Fibroblast of mammary gland (primary cell): ENCODE measurements at regions not wholly inside any gene's neighbourhood (a gene's known extent, or its start where the extent isn't known, plus 50 kb on each side); places are given as distances from the start of the nearest gene placed in this dataset.

Experiments used
- DNase-seq: peaks from one replicate; pipeline ENCODE4 v3.0.0-alpha.2; 2010; ENCODE audit warnings: low read depth
- H3K4me3 ChIP-seq: 2 replicates; pipeline ENCODE4 v1.5.1; 2011; ENCODE audit warnings: low read depth, mild to moderate bottlenecking, low read length, moderate library complexity; ENCODE audit not compliant: control insufficient read depth
- CTCF ChIP-seq: conservative IDR thresholded peaks from 2 replicates; pipeline ENCODE4 v1.5.1; 2011; ENCODE audit warnings: low read depth, low read length, inconsistent platforms; ENCODE audit not compliant: control insufficient read depth, insufficient read depth

GRCh38 chr2:134070281-134070741 is 183.6 kb upstream of the MGAT5 start:
- DNase-seq: peak; percentile 4
- H3K4me3 ChIP-seq: no peak overlapping the region
- TF ChIP-seq CTCF: no peak

DNA sequence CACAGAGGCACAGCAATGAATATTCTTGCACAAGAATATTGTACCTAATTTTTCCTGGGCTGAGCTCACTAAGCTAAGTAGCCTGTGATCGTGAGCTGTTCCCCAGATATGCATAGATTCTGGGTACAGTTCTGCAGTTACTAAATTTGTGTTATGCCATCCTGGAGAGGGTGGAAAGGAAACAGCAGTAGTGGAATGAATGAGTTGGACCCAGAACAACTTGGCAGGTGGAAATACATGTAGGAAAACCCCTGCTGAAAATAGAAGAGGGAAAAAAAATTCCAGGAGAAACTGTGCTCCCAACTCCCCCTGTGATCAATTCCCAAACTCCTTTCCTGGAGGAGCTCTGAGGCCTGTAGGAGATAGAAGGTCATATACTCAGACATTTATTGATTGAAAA is 181.5 kb upstream of the MGAT5 start:
- no peak for DNase-seq
- H3K4me3 ChIP-seq: no peak overlapping the region
- no peak for TF ChIP-seq CTCF

DNA sequence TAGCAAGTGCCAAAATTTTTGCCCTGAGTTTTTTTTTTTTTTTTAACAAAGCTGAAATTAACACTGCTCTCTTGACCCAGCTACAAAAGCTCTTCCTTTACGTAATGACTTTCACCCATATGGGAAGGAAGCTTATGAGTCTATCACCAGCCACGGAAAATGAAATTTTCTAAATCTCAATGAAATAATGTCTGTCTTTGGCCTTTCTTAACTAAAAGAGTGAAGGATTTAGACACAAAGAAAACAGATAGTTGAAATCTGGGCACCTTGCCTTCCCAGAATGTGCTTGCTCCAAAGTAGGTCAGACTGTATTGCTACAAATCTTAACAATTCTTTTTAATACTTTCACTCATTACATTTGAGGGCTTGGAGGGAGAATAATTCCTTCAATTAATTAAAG is 180.8 kb upstream of the MGAT5 start:
- H3K4me3 ChIP-seq: no peak overlapping the region
- no peak for DNase-seq
- no peak for TF ChIP-seq CTCF

DNA sequence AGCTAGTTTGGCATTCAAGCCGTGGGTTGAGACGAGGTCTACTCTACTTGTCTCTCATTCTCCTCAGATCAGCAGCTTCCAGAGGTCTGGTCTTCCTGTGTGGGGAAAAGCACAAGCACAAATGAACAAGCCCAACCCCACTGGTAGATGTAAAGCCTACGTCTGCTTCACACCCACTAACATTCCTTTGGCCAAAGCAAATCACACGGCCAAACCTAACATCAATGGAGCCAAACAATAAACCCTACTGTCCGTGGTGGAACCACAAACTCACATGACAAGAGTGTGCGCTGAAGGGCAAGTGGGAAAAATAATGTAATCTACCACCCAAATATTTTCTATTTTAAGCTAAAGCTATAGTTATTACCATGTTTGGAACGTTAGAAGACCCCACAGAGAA is 179.3 kb upstream of the MGAT5 start:
- TF ChIP-seq CTCF: no peak
- no peak for DNase-seq
- no peak overlapping the region for H3K4me3 ChIP-seq

GRCh38 chr2:134075204-134075603 is 178.7 kb upstream of the MGAT5 start:
- TF ChIP-seq CTCF: no peak
- H3K4me3 ChIP-seq: no peak overlapping the region
- no peak for DNase-seq

DNA sequence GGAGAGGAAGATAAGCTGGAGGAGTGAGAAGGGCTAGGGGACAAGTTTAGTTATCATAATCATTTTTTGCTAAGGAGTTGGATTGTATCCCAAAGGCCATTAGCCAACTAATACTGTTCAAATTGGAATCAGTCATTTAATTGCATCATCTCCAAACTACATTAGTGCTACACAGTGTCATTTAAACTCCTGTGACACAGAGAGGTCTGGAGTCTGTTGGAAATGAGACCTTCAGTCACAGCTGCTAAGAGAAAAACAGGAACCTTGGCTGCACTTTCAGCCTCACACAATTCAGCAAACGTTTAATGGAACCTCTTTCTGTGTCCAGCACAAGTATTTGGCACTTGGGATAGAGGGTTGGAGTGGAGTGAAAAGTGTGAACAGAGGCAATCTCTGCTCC is 175.5 kb upstream of the MGAT5 start:
- no peak for TF ChIP-seq CTCF
- H3K4me3 ChIP-seq: no peak overlapping the region
- DNase-seq: no peak

- no peak overlapping the region for H3K4me3 ChIP-seq
- TF ChIP-seq CTCF: no peak
Measured at GRCh38 chr2:134079373-134079772, 174.5 kb upstream of the MGAT5 start.

More at GRCh38 chr2:134079373-134079772, 174.5 kb upstream of the MGAT5 start:
- DNase-seq: no peak
